Mammary epithelial cell (primary cell): ENCODE measurements at regions not wholly inside any gene's neighbourhood (a gene's known extent, or its start where the extent isn't known, plus 50 kb on each side); places are given as distances from the start of the nearest gene placed in this dataset.

Source experiments
- EZH2 ChIP-seq: IDR thresholded peaks from 2 replicates; pipeline ENCODE4 v1.6.1; 2012; ENCODE audit warnings: low read length, inconsistent platforms, borderline replicate concordance
- TF ChIP-seq, protein P1 (sequence below), 2 donors: IDR thresholded peaks in 1 of 2; conservative IDR thresholded peaks in 1 of 2; 2 replicates each; pipeline ENCODE4 v1.5.1; 2011 to 2012; ENCODE audit warnings: inconsistent platforms in 2 of 2, low read length in 2 of 2, mild to moderate bottlenecking in 2 of 2, control low read depth in 1 of 2, low read depth in 1 of 2; ENCODE audit not compliant: insufficient read depth in 1 of 2; ENCODE audit errors: extremely low read depth in 1 of 2

DNA sequence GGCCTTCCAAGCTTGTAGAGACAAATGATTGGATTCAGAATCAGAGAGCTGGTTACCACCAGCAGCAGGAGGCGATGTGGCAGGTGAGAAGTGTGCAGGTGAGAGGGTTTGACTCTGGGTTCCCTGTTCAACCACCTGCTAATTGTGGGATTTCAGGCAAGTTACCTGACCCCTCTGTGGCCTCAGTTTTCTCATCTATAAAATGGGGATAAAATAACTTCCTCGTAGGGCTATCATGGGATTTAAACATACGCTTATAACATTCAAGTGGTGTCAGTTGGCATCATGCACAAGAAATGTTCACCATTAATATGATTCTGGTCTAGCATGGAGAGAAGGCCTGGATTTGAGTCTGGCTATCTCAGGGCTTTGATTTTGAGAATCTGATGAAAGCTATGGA, 143.8 kb upstream of the MYL2 start:
- TF ChIP-seq, protein P1, sequence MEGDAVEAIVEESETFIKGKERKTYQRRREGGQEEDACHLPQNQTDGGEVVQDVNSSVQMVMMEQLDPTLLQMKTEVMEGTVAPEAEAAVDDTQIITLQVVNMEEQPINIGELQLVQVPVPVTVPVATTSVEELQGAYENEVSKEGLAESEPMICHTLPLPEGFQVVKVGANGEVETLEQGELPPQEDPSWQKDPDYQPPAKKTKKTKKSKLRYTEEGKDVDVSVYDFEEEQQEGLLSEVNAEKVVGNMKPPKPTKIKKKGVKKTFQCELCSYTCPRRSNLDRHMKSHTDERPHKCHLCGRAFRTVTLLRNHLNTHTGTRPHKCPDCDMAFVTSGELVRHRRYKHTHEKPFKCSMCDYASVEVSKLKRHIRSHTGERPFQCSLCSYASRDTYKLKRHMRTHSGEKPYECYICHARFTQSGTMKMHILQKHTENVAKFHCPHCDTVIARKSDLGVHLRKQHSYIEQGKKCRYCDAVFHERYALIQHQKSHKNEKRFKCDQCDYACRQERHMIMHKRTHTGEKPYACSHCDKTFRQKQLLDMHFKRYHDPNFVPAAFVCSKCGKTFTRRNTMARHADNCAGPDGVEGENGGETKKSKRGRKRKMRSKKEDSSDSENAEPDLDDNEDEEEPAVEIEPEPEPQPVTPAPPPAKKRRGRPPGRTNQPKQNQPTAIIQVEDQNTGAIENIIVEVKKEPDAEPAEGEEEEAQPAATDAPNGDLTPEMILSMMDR (conservative IDR thresholded peaks at IDR 0.05 in 1 of 2, IDR thresholded peaks at IDR 0.05 in 1 of 2; ENCODE audit: extremely low read depth in 1 of 2, insufficient read depth in 1 of 2, low read depth in 1 of 2, low read length in 2 of 2): no peak
- no peak for TF ChIP-seq EZH2
